GM23338 (cell line): ENCODE measurements at regions not wholly inside any gene's neighbourhood (a gene's known extent, or its start where the extent isn't known, plus 50 kb on each side); places are given as distances from the start of the nearest gene placed in this dataset.

ENCODE experiments used
- ATAC-seq: fragments of 200-7000 bp; cut with Tn5 transposase; 3 replicates; pipeline ENCODE4 v1.9.1; 2020
- DNase-seq: peaks from one replicate; pipeline ENCODE4 v3.0.0-alpha.2; 2015; ENCODE audit warnings: low spot score
- H2AFZ ChIP-seq: fragments of 200-600 bp; sonication (generic); 2 replicates; pipeline ENCODE4 v1.8.0; 2016; ENCODE audit warnings: antibody characterized with exemption, mild to moderate bottlenecking, moderate library complexity
- H3F3A ChIP-seq: fragments of 200-600 bp; sonication (generic); replicated peaks from 2 replicates; pipeline ENCODE4 v1.8.0; 2017; ENCODE audit warnings: antibody characterized with exemption, mixed run types, low read depth
- H3K27ac ChIP-seq: fragments of 200-600 bp; sonication (generic); 2 replicates; pipeline ENCODE4 v1.6.1; 2016; ENCODE audit warnings: low read depth
- H3K27me3 ChIP-seq: fragments of 200-600 bp; sonication (generic); 2 replicates; pipeline ENCODE4 v1.8.0; 2016; ENCODE audit warnings: mild to moderate bottlenecking, mixed run types, moderate library complexity; ENCODE audit not compliant: insufficient read depth
- H3K36me3 ChIP-seq: fragments of 200-600 bp; sonication (generic); 2 replicates; pipeline ENCODE4 v1.8.0; 2016; ENCODE audit warnings: mild to moderate bottlenecking; ENCODE audit not compliant: insufficient read depth
- H3K4me1 ChIP-seq: fragments of 200-600 bp; sonication (generic); 2 replicates; pipeline ENCODE4 v1.8.0; 2016; ENCODE audit warnings: mild to moderate bottlenecking, moderate library complexity; ENCODE audit not compliant: insufficient read depth
- H3K4me2 ChIP-seq: fragments of 200-600 bp; sonication (generic); 2 replicates; pipeline ENCODE4 v1.7.1; 2017; ENCODE audit warnings: mixed run types
- H3K4me3 ChIP-seq: fragments of 200-600 bp; sonication (generic); 2 replicates; pipeline ENCODE4 v1.6.1; 2016; ENCODE audit warnings: mixed run types
- H3K79me2 ChIP-seq: fragments of 200-600 bp; sonication (generic); replicated peaks from 2 replicates; pipeline ENCODE4 v1.8.0; 2017; ENCODE audit warnings: mild to moderate bottlenecking; ENCODE audit not compliant: insufficient read depth
- H3K9me2 ChIP-seq: fragments of 200-600 bp; sonication (generic); 2 replicates; pipeline ENCODE4 v1.8.0; 2017; ENCODE audit not compliant: insufficient read depth
- H4K20me1 ChIP-seq: fragments of 200-600 bp; sonication (generic); replicated peaks from 2 replicates; pipeline ENCODE4 v1.8.0; 2017; ENCODE audit warnings: mild to moderate bottlenecking; ENCODE audit not compliant: insufficient read depth
- H3K27ac Mint-ChIP-seq: 2 replicates; pipeline ENCODE4 v1.8.0; 2020; ENCODE audit warnings: inconsistent platforms, mild to moderate bottlenecking, moderate library complexity, mixed read lengths
- H3K27me3 Mint-ChIP-seq: 3 replicates; pipeline ENCODE4 v1.8.0; 2022; ENCODE audit warnings: low read depth, mild to moderate bottlenecking, moderate library complexity, mixed read lengths, inconsistent platforms; ENCODE audit not compliant: insufficient read depth, poor library complexity
- H3K36me3 Mint-ChIP-seq: 3 replicates; pipeline ENCODE4 v1.8.0; 2021; ENCODE audit warnings: low read depth, mild to moderate bottlenecking, inconsistent platforms, moderate library complexity, mixed read lengths
- H3K4me1 Mint-ChIP-seq: 3 replicates; pipeline ENCODE4 v1.8.0; 2020; ENCODE audit warnings: mild to moderate bottlenecking, inconsistent platforms, mixed read lengths
- H3K4me3 Mint-ChIP-seq: 3 replicates; pipeline ENCODE4 v1.8.0; 2021; ENCODE audit warnings: moderate library complexity, mild to moderate bottlenecking, inconsistent platforms, mixed read lengths
- H3K9me3 Mint-ChIP-seq: 3 replicates; pipeline ENCODE4 v1.8.0; 2020; ENCODE audit warnings: moderate library complexity, mild to moderate bottlenecking, inconsistent platforms, mixed read lengths
- CREB1 ChIP-seq: fragments of 250-450 bp; sonication (Bioruptor Pico); IDR thresholded peaks from 2 replicates; pipeline ENCODE4 v1.5.0; 2020; ENCODE audit warnings: low read depth, mild to moderate bottlenecking, moderate library complexity
- CTCF ChIP-seq, 2 experiments: fragments of 200-600 bp in 1 of 2; sonication (generic) in 1 of 2; conservative IDR thresholded peaks; 2 replicates each; pipeline versions ENCODE4 v1.5.1 to v1.6.1; 2016 to 2017; ENCODE audit warnings: antibody characterized with exemption in 2 of 2, low read depth in 2 of 2, mild to moderate bottlenecking in 2 of 2, moderate library complexity in 1 of 2
- ETS1 ChIP-seq: IDR thresholded peaks from 2 replicates; pipeline ENCODE4 v1.6.1; 2016; ENCODE audit warnings: antibody characterized with exemption
- EZH2phosphoT487 ChIP-seq: fragments of 200-600 bp; sonication (generic); IDR thresholded peaks from one replicate; pipeline ENCODE4 v1.8.1; 2018; ENCODE audit warnings: antibody characterized with exemption; ENCODE audit not compliant: unreplicated experiment
- JUNB ChIP-seq: IDR thresholded peaks from one replicate; pipeline ENCODE4 v1.6.1; 2016; ENCODE audit warnings: antibody characterized with exemption; ENCODE audit not compliant: unreplicated experiment
- POLR2AphosphoS5 ChIP-seq: IDR thresholded peaks from 2 replicates; pipeline ENCODE4 v1.6.1; 2016; ENCODE audit warnings: antibody characterized with exemption, low read depth
- REST ChIP-seq: IDR thresholded peaks from one replicate; pipeline ENCODE4 v1.6.1; 2018; ENCODE audit warnings: antibody characterized with exemption; ENCODE audit not compliant: unreplicated experiment
- STAT1 ChIP-seq: IDR thresholded peaks from one replicate; pipeline ENCODE4 v1.6.1; 2016; ENCODE audit warnings: antibody characterized with exemption; ENCODE audit not compliant: unreplicated experiment
- ZNF114 ChIP-seq: fragments of 250-450 bp; sonication (Bioruptor Pico); IDR thresholded peaks from 2 replicates; pipeline ENCODE4 v1.5.0; 2020; ENCODE audit warnings: mild to moderate bottlenecking, moderate library complexity
- ZNF331 ChIP-seq: fragments of 250-450 bp; sonication (Bioruptor Pico); IDR thresholded peaks from 2 replicates; pipeline ENCODE4 v1.5.0; 2020; ENCODE audit warnings: low read depth, mild to moderate bottlenecking, moderate library complexity

- TF ChIP-seq ETS1 (no peak), CREB1 (CRISPR knock-in tag) (no peak), ZNF114 (CRISPR knock-in tag) (no peak), POLR2AphosphoS5 (no peak), ZNF331 (CRISPR knock-in tag) (no peak), CTCF (conservative IDR thresholded peaks at IDR 0.05; ENCODE audit: low read depth in 2 of 2) (no peak), EZH2phosphoT487 (no peak), JUNB (no peak), STAT1 (no peak)
These were observed 182.5 kb downstream of the EDN1 start (continued) for GRCh38 chr6:12472601-12473038.

- no peaks in the 10 kb centered on the region for H3K79me2 ChIP-seq
- DNase-seq (peak; percentile 46), ATAC-seq (peak; percentile 62)
- H3K27ac ChIP-seq = no peak overlapping the region; the same call in 1 of the 2 replicates
- no peaks in the 10 kb centered on the region for H3K27me3 ChIP-seq
- no peaks in the 10 kb centered on the region for H4K20me1 ChIP-seq
- H3K9me2 ChIP-seq = peaks cover 13% of the 10 kb centered on the region
- Mint-ChIP-seq H3K9me3 (peaks cover 5% of the 10 kb centered on the region; the same call in 2 of the 3 replicates), H3K27ac (no peak overlapping the region), H3K27me3 (peaks cover 4% of the 10 kb centered on the region), H3K36me3 (no peaks in the 10 kb centered on the region; the same call in 2 of the 3 replicates), H3K4me1 (peaks cover 12% of the 10 kb centered on the region), H3K4me3 (no peak overlapping the region)
- no peak overlapping the region; the same call in 1 of the 2 replicates for H3K4me2 ChIP-seq
- no peaks in the 10 kb centered on the region for H3K36me3 ChIP-seq
- H2AFZ ChIP-seq = peak overlapping the region; percentile 9; the same call in 1 of the 2 replicates
- H3F3A ChIP-seq = no peaks in the 10 kb centered on the region
- H3K4me1 ChIP-seq = no peaks in the 10 kb centered on the region; the same call in 1 of the 2 replicates
- no peak overlapping the region for H3K4me3 ChIP-seq
- no peak for TF ChIP-seq REST
- TF ChIP-seq CREB1 (CRISPR knock-in tag) = no peak
- no peak for TF ChIP-seq CTCF (conservative IDR thresholded peaks at IDR 0.05; ENCODE audit: low read depth in 2 of 2)
- TF ChIP-seq EZH2phosphoT487 = no peak
These were observed 183.3 kb downstream of the EDN1 start for GRCh38 chr6:12473494-12473893.
